SK-N-SH (cell line): ENCODE measurements at regions not wholly inside any gene's neighbourhood (a gene's known extent, or its start where the extent isn't known, plus 50 kb on each side); places are given as distances from the start of the nearest gene placed in this dataset.

Experiments
- CTCF ChIA-PET: fragments of 300-600, 350-600 bp; formaldehyde crosslinking; extraction: SDS; loops from one replicate; lab custom pipeline; 2021; lab: Yijun Ruan, JAX
- POLR2A ChIA-PET: fragments of 350-600 bp; sonication (Branson Sonifier 250); formaldehyde crosslinking; extraction: SDS; loops from one replicate; lab custom pipeline; 2020; ENCODE audit warnings: antibody characterized with exemption, inconsistent platforms; lab: Yijun Ruan, JAX
- DNase-seq: peaks from one replicate; pipeline ENCODE4 v3.0.0; 2012
- H2AFZ ChIP-seq: fragments of 200-600 bp; sonication (generic); 2 replicates; pipeline ENCODE4 v1.8.1; 2016; ENCODE audit warnings: antibody characterized with exemption, mild to moderate bottlenecking, low read depth
- H3F3A ChIP-seq: fragments of 200-600 bp; sonication (generic); replicated peaks from 2 replicates; pipeline ENCODE3; 2016; ENCODE audit warnings: antibody characterized with exemption, mild to moderate bottlenecking; ENCODE audit not compliant: insufficient read depth
- H3K27ac ChIP-seq, 2 experiments: fragments of 200-500 bp in 1 of 2; fragments of 200-600 bp in 1 of 2; sonication (Bioruptor generic) in 1 of 2; sonication (generic), shearing (Covaris generic) in 1 of 2; 2 replicates each; pipeline versions ENCODE4 v1.5.1 to v1.6.1; 2014 to 2016; ENCODE audit warnings: low read depth in 2 of 2, inconsistent platforms in 1 of 2, low read length in 1 of 2, mild to moderate bottlenecking in 1 of 2, mixed read lengths in 1 of 2
- H3K27me3 ChIP-seq: fragments of 200-600 bp; sonication (generic), shearing (Covaris generic); 2 replicates; pipeline ENCODE4 v1.6.1; 2016; ENCODE audit warnings: mixed run types; ENCODE audit not compliant: insufficient read depth
- H3K36me3 ChIP-seq, 2 experiments: fragments of 200-500 bp in 1 of 2; fragments of 200-600 bp in 1 of 2; sonication (Bioruptor generic) in 1 of 2; sonication (generic) in 1 of 2; replicated peaks in 1 of 2; 2 replicates each; pipeline versions ENCODE3 to v1.5.1; 2014 to 2016; ENCODE audit warnings: low read length in 1 of 2, mild to moderate bottlenecking in 1 of 2; ENCODE audit not compliant: insufficient read depth in 2 of 2, control insufficient read depth in 1 of 2
- H3K4me1 ChIP-seq, 2 experiments: fragments of 200-500 bp in 1 of 2; fragments of 200-600 bp in 1 of 2; sonication (Bioruptor generic) in 1 of 2; sonication (generic), shearing (Covaris generic) in 1 of 2; 2 replicates each; pipeline versions ENCODE4 v1.5.1 to v1.6.1; 2014 to 2016; ENCODE audit warnings: low read depth in 1 of 2, low read length in 1 of 2, mixed run types in 1 of 2; ENCODE audit not compliant: insufficient read depth in 2 of 2, control insufficient read depth in 1 of 2
- H3K4me2 ChIP-seq: fragments of 200-600 bp; sonication (generic), shearing (Covaris generic); 2 replicates; pipeline ENCODE4 v1.6.1; 2017; ENCODE audit warnings: mixed run types
- H3K4me3 ChIP-seq, 2 experiments: fragments of 200-500 bp in 1 of 2; fragments of 200-600 bp in 1 of 2; sonication (Bioruptor generic) in 1 of 2; sonication (generic), shearing (Covaris generic) in 1 of 2; 2 replicates each; pipeline versions ENCODE4 v1.5.1 to v1.8.1; 2014 to 2016; ENCODE audit warnings: low read depth in 2 of 2, inconsistent platforms in 1 of 2, low read length in 1 of 2, mild to moderate bottlenecking in 1 of 2, mixed read lengths in 1 of 2, moderate library complexity in 1 of 2
- H3K79me2 ChIP-seq: fragments of 200-600 bp; sonication (generic); 2 replicates; pipeline ENCODE4 v1.8.1; 2017; ENCODE audit warnings: mild to moderate bottlenecking; ENCODE audit not compliant: insufficient read depth
- H3K9ac ChIP-seq: fragments of 200-600 bp; sonication (generic); 2 replicates; pipeline ENCODE4 v1.6.1; 2017; ENCODE audit warnings: mixed run types
- H3K9me2 ChIP-seq: fragments of 200-600 bp; sonication (generic); 2 replicates; pipeline ENCODE4 v1.6.1; 2017; ENCODE audit warnings: mixed run types
- H3K9me3 ChIP-seq: fragments of 200-600 bp; sonication (generic); 2 replicates; pipeline ENCODE4 v1.6.1; 2017; ENCODE audit warnings: mixed run types, mild to moderate bottlenecking, moderate library complexity
- H4K20me1 ChIP-seq: fragments of 200-600 bp; sonication (generic); 2 replicates; pipeline ENCODE4 v1.6.1; 2017; ENCODE audit warnings: mild to moderate bottlenecking, mixed run types; ENCODE audit not compliant: insufficient read depth
- EZH2phosphoT487 ChIP-seq: fragments of 200-600 bp; sonication (generic); IDR thresholded peaks from 2 replicates; pipeline ENCODE4 v1.6.1; 2017; ENCODE audit warnings: low read depth, mixed run types, mild to moderate bottlenecking, antibody characterized with exemption, moderate library complexity, borderline replicate concordance
- FOSL2 ChIP-seq: IDR thresholded peaks from 2 replicates; pipeline ENCODE4 v1.4.0; 2012; ENCODE audit warnings: low read depth, mild to moderate bottlenecking, moderate library complexity, borderline replicate concordance
- FOXJ3 ChIP-seq: sonication (generic); formaldehyde crosslinking; IDR thresholded peaks from 2 replicates; pipeline ENCODE4 v1.5.1; 2020; ENCODE audit warnings: mild to moderate bottlenecking, missing genetic modification reagents
- FOXM1 ChIP-seq: IDR thresholded peaks from 2 replicates; pipeline ENCODE4 v1.4.0; 2012; ENCODE audit warnings: low read depth, mild to moderate bottlenecking
- GATA2 ChIP-seq: sonication (generic); formaldehyde crosslinking; IDR thresholded peaks from 2 replicates; pipeline ENCODE4 v1.5.0; 2020; ENCODE audit warnings: mild to moderate bottlenecking, missing genetic modification reagents
- MXI1 ChIP-seq: IDR thresholded peaks from 2 replicates; pipeline ENCODE4 v1.6.1; 2012; ENCODE audit warnings: mild to moderate bottlenecking, low read depth, low read length, improper control_type of control experiment
- POLR2AphosphoS5 ChIP-seq: IDR thresholded peaks from 2 replicates; pipeline ENCODE4 v1.6.1; 2012; ENCODE audit warnings: low read depth, low read length
- RFX5 ChIP-seq: IDR thresholded peaks from 2 replicates; pipeline ENCODE4 v1.6.1; 2012; ENCODE audit warnings: mild to moderate bottlenecking, improper control_type of control experiment, low read length
- SIN3A ChIP-seq: IDR thresholded peaks from 2 replicates; pipeline ENCODE4 v1.6.1; 2012; ENCODE audit warnings: low read depth, mild to moderate bottlenecking, low read length, moderate library complexity, borderline replicate concordance
- TCF12 ChIP-seq: IDR thresholded peaks from 2 replicates; pipeline ENCODE4 v1.4.0; 2012
- TEAD4 ChIP-seq: IDR thresholded peaks from 2 replicates; pipeline ENCODE4 v1.4.0; 2012; ENCODE audit warnings: mild to moderate bottlenecking, borderline replicate concordance; ENCODE audit not compliant: insufficient read depth
- YY1 ChIP-seq: IDR thresholded peaks from 2 replicates; pipeline ENCODE4 v1.4.0; 2012; ENCODE audit warnings: low read depth, mild to moderate bottlenecking
- WGBS: methylation state at CpG from one replicate; pipeline ENCODE4 v1.1.6; 2017; ENCODE audit warnings: low lambda C conversion rate; 5-methylcytosine and 5-hydroxymethylcytosine counted together
- TF ChIP-seq, protein P1 (sequence below): fragments of 150-350 bp; IDR thresholded peaks from 2 replicates; pipeline ENCODE4 v1.6.1; 2016; ENCODE audit warnings: mild to moderate bottlenecking, low read depth, low read length
- TF ChIP-seq, protein P2 (sequence below): fragments of 150-350 bp; IDR thresholded peaks from 2 replicates; pipeline ENCODE4 v1.6.1; 2017; ENCODE audit warnings: antibody characterized with exemption, low read length, low read depth, borderline replicate concordance
- TF ChIP-seq, protein P3 (sequence below): IDR thresholded peaks from 2 replicates; pipeline ENCODE4 v1.4.0; 2012; ENCODE audit warnings: low read depth, borderline replicate concordance
- TF ChIP-seq, protein P4 (sequence below): fragments of 200-600 bp; sonication (generic); IDR thresholded peaks from 2 replicates; pipeline ENCODE4 v1.6.1; 2017; ENCODE audit warnings: antibody characterized with exemption, mild to moderate bottlenecking, moderate library complexity
- TF ChIP-seq, protein P5 (sequence below): IDR thresholded peaks from 2 replicates; pipeline ENCODE4 v1.6.1; 2012; ENCODE audit warnings: mild to moderate bottlenecking, low read depth, low read length, moderate library complexity

DNA sequence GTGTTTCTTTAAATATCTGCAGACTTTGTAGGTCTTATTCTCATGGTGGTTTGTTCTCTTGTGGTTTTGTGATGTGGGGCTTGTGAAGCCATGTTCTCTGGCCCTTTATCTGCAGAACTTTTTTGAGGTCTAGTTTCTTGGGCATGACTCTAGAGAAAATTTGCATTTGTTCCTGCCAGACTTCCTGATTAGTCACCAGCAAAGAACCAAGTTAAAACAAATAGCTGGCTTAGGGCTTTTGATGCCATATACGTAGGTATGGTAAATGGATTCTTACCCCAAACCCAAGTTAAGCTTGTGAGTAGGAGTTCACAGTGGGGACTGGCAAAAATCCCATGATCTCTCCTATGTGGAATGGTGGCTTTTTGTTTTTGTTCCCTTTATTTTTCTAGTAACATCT is 68.7 kb upstream of the IRX3 start:
- no peak for DNase-seq
- H3K36me3 ChIP-seq, result no peaks in the 10 kb centered on the region
- no peaks in the 10 kb centered on the region for H3F3A ChIP-seq
- no peak overlapping the region for H3K27ac ChIP-seq
- no peaks in the 10 kb centered on the region for H3K9me2 ChIP-seq
- no peaks in the 10 kb centered on the region for H3K9me3 ChIP-seq
- 18% methylated on average over 1 of the region's 1 CpG for WGBS
- TF ChIP-seq FOSL2 (no peak), RFX5 (no peak), FOXM1 (no peak), FOXJ3 (no peak), SIN3A (no peak), POLR2AphosphoS5 (no peak), EZH2phosphoT487 (no peak), TEAD4 (no peak), MXI1 (no peak), YY1 (no peak), GATA2 (no peak), TCF12 (no peak)
- TF ChIP-seq, protein P1, sequence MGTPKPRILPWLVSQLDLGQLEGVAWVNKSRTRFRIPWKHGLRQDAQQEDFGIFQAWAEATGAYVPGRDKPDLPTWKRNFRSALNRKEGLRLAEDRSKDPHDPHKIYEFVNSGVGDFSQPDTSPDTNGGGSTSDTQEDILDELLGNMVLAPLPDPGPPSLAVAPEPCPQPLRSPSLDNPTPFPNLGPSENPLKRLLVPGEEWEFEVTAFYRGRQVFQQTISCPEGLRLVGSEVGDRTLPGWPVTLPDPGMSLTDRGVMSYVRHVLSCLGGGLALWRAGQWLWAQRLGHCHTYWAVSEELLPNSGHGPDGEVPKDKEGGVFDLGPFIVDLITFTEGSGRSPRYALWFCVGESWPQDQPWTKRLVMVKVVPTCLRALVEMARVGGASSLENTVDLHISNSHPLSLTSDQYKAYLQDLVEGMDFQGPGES, result no peak
- TF ChIP-seq, protein P2, sequence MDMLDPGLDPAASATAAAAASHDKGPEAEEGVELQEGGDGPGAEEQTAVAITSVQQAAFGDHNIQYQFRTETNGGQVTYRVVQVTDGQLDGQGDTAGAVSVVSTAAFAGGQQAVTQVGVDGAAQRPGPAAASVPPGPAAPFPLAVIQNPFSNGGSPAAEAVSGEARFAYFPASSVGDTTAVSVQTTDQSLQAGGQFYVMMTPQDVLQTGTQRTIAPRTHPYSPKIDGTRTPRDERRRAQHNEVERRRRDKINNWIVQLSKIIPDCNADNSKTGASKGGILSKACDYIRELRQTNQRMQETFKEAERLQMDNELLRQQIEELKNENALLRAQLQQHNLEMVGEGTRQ, result no peak
- TF ChIP-seq, protein P3, sequence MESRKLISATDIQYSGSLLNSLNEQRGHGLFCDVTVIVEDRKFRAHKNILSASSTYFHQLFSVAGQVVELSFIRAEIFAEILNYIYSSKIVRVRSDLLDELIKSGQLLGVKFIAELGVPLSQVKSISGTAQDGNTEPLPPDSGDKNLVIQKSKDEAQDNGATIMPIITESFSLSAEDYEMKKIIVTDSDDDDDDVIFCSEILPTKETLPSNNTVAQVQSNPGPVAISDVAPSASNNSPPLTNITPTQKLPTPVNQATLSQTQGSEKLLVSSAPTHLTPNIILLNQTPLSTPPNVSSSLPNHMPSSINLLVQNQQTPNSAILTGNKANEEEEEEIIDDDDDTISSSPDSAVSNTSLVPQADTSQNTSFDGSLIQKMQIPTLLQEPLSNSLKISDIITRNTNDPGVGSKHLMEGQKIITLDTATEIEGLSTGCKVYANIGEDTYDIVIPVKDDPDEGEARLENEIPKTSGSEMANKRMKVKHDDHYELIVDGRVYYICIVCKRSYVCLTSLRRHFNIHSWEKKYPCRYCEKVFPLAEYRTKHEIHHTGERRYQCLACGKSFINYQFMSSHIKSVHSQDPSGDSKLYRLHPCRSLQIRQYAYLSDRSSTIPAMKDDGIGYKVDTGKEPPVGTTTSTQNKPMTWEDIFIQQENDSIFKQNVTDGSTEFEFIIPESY, result no peak
- TF ChIP-seq, protein P4, sequence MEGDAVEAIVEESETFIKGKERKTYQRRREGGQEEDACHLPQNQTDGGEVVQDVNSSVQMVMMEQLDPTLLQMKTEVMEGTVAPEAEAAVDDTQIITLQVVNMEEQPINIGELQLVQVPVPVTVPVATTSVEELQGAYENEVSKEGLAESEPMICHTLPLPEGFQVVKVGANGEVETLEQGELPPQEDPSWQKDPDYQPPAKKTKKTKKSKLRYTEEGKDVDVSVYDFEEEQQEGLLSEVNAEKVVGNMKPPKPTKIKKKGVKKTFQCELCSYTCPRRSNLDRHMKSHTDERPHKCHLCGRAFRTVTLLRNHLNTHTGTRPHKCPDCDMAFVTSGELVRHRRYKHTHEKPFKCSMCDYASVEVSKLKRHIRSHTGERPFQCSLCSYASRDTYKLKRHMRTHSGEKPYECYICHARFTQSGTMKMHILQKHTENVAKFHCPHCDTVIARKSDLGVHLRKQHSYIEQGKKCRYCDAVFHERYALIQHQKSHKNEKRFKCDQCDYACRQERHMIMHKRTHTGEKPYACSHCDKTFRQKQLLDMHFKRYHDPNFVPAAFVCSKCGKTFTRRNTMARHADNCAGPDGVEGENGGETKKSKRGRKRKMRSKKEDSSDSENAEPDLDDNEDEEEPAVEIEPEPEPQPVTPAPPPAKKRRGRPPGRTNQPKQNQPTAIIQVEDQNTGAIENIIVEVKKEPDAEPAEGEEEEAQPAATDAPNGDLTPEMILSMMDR, result no peak
- TF ChIP-seq, protein P5, sequence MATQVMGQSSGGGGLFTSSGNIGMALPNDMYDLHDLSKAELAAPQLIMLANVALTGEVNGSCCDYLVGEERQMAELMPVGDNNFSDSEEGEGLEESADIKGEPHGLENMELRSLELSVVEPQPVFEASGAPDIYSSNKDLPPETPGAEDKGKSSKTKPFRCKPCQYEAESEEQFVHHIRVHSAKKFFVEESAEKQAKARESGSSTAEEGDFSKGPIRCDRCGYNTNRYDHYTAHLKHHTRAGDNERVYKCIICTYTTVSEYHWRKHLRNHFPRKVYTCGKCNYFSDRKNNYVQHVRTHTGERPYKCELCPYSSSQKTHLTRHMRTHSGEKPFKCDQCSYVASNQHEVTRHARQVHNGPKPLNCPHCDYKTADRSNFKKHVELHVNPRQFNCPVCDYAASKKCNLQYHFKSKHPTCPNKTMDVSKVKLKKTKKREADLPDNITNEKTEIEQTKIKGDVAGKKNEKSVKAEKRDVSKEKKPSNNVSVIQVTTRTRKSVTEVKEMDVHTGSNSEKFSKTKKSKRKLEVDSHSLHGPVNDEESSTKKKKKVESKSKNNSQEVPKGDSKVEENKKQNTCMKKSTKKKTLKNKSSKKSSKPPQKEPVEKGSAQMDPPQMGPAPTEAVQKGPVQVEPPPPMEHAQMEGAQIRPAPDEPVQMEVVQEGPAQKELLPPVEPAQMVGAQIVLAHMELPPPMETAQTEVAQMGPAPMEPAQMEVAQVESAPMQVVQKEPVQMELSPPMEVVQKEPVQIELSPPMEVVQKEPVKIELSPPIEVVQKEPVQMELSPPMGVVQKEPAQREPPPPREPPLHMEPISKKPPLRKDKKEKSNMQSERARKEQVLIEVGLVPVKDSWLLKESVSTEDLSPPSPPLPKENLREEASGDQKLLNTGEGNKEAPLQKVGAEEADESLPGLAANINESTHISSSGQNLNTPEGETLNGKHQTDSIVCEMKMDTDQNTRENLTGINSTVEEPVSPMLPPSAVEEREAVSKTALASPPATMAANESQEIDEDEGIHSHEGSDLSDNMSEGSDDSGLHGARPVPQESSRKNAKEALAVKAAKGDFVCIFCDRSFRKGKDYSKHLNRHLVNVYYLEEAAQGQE, result no peak
- TF ChIP-seq, all 33 proteins: peak for 0
- Histone ChIP-seq H3K4me1 (no peaks in the 10 kb centered on the region), H3K79me2 (no peaks in the 10 kb centered on the region), H2AFZ (no peak overlapping the region), H3K4me2 (no peak overlapping the region), H4K20me1 (no peaks in the 10 kb centered on the region), H3K9ac (no peak overlapping the region), H3K27me3 (no peaks in the 10 kb centered on the region), H3K4me3 (no peak overlapping the region)
- CTCF ChIA-PET, result no interaction called here
- POLR2A ChIA-PET, result no interaction called here
